ENCODE measurements at regions not wholly inside any gene's neighbourhood (a gene's known extent, or its start where the extent isn't known, plus 50 kb on each side); places are given as distances from the start of the nearest gene placed in this dataset.

DNA sequence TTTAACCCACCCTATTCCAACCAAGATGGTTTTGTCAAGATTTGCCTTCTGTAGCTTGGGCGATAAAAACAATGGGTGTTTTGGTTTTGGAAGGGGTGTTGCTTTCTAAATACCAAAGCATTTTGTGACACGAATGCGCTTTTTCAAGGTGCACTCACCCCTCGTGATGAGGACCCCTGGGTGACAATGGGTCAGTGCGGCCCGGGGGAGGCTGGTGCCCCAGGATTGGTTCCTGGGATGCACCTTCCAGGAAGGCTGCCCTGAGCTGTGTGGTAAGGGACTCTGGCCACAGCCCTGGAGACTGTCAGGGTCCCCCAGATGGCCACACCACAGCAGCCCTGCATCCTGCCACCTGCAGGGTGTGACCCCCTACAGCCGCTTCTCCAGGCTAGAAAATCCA is 180.6 kb upstream of the MYL2 start:
- DNase-seq, result no peak

- DNase-seq, result no peak
Observed at GRCh38 chr12:111100554-111100953, 180.2 kb upstream of the MYL2 start.

GRCh38 chr12:111100003-111100402 is 179.6 kb upstream of the MYL2 start:
- no peak for DNase-seq

- no peak for DNase-seq
Observed at GRCh38 chr12:111099186-111099585, 178.8 kb upstream of the MYL2 start.

DNA sequence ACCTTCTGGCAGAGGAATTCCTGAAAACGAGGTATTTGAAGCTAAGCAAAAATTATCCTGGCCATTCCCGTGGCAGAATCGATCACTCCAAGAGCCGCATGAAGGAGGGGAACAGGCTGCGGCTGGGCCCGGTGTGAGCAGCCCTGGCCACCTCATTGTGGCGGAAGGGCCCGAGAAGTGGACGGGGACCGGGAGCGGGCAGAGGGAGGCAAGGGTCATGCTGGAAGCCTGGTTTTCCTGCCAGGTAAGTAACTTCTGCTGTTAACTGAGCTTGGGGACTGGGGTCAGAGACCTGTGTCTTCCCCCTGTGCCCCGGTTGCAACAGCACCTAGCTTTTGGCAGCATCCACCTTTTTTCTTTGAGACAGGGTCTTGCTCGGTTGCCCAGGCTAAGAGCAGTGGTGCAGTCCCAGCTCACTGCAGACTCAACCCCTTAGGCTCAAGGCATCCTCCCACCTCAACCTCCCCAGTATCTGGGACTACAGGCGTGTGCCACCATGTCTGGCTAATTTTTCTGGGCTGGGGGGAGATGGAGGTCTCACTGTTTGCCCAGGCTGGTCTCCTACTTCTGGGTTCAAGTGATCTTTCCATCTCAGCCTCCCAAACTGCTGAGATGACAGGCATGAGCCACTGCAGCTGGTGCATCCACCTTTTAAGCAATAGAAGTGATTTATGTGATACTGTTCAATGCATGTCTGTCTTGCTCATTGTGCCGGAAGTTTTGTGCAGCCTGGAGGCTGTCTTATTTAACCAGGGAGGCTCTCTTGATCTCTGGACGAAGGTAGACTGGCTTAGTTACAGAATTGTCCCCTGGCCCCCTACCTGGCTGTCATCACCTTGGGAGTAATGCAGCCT is 174.0 kb upstream of the MYL2 start:
- no peak for DNase-seq

DNA sequence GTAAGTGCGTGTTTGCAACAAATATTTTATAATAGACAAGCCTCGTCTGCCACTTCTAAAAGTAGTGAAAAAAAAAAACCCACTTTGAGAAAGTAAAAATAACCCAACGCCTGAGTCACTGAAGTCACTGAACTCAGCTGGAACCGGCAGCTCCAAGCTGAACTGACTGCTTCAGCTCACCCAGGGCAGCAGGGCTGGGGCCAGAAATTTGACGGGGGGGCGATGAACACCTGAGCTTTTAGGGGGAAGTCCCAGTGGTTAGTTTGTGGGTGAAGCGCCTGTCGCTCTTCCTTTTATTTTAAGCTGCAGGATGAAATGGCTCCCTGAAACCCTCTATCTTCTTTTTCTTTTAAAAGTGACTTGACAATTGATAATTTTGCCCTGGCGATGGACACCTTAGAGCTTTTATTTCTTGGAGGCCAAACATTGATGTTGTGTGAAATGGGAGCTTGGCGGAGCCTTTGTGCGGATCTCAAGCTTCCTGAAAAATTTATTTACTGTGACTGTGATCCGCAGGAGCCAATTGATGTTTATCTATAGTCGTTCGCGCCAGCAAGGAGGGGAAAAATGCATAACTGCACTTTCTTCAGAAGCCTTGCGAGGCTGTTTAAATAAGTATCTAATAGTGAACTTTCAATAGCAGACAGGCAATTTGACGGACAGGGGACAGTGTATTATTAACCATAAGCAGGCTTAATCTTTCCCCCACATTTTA is 173.2 kb upstream of the MYL2 start:
- DNase-seq, result no peak

- no peak for DNase-seq
Observed at GRCh38 chr12:111091051-111091450, 170.7 kb upstream of the MYL2 start.

GRCh38 chr12:111089616-111090015 is 169.2 kb upstream of the MYL2 start:
- no peak for DNase-seq

GRCh38 chr12:111088409-111088808 is 168.0 kb upstream of the MYL2 start:
- no peak for DNase-seq

GRCh38 chr12:111086947-111087700 is 166.7 kb upstream of the MYL2 start:
- no peak for DNase-seq

- no peak for DNase-seq
Observed at GRCh38 chr12:111085096-111085495, 164.7 kb upstream of the MYL2 start.

DNA sequence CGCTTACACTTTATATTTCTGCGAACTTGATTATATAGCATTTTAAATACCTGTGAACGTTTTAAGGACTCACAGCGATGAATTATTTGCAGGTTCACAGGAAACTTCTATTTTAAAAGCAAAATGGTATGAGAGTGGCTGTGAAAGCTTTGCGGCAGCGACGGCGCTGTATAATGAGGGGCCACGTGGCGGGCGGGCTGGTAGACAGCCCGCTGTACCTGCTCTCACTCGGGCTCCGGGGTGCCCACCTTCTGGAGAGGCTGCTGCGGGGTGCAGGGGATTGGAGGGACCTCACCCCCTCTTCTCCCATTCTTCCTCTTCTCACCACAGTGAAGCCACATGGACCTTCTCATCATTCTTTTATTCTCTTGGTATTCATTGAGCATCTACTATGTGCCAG is 164.2 kb upstream of the MYL2 start:
- DNase-seq, result no peak

DNA sequence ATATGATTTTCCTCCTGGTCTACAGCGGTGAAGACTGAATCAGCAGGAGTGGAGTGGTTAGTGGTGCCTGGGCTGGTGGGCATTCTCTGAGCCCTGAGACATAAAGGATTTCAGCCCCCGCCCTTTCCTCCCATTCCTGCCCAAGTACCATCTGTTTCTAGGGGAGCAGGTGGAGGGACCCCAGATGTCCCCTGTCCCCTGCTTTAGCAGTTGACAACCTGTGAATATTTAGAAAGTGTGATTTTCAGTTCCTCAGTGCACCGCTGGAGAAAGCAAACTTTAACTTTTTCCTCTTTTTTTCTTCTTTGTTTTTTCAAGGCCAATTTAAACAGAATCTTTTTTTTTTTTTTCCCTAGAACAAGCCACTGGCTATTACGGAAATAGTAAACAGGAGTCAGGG is 163.8 kb upstream of the MYL2 start:
- DNase-seq, result no peak

- no peak for DNase-seq
Observed at GRCh38 chr12:111081600-111081999, 161.2 kb upstream of the MYL2 start.

DNA sequence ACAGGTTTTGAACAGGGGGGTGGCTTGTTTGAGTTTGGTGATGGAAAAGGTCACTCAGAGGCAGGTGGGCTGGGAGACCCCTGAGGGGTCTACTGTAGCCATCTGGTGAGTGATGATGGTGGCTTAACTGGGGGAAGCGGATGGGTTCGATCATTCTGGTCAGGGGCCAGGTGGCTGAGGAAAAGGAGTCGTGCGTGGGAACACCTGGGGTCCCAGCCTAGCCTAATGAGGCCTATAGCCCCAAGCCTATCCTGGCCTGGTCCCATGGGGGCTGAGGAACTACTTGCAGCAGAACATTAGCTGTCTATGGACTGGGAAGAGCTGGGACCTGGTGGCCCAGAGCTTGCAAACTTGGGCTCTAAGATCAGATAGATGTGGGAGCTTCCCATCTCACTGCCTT is 158.4 kb upstream of the MYL2 start:
- no peak for DNase-seq

- DNase-seq, result no peak
Observed at GRCh38 chr12:111076611-111077451, 156.5 kb upstream of the MYL2 start.

GRCh38 chr12:111076199-111076598 is 155.8 kb upstream of the MYL2 start:
- no peak for DNase-seq

- DNase-seq, result no peak
Observed at GRCh38 chr12:111074965-111075364, 154.6 kb upstream of the MYL2 start.

GRCh38 chr12:111074559-111074958 is 154.2 kb upstream of the MYL2 start:
- DNase-seq, result no peak

DNA sequence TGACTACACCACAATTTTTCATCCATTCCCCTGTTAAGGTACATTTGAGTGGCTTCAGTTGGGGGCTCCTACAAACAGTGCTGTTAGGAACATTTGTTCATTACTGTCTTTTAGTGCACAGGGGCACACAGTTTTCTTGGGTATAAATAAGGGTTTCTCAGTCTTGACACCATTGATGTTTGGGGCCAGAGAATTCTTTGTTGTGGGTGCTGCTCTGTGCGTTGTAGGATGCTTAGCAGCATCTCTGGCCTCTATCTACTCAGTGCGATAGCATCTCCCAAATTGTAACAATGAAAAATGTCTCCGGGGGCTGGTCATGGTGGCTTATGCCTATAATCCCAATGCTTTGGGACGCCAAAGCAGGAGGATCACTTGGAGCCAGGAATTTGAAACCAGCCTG is 153.0 kb upstream of the MYL2 start:
- no peak for DNase-seq

GRCh38 chr12:111072299-111072698 is 151.9 kb upstream of the MYL2 start:
- DNase-seq, result no peak

GRCh38 chr12:111069886-111070285 is 149.5 kb upstream of the MYL2 start:
- DNase-seq, result no peak

DNA sequence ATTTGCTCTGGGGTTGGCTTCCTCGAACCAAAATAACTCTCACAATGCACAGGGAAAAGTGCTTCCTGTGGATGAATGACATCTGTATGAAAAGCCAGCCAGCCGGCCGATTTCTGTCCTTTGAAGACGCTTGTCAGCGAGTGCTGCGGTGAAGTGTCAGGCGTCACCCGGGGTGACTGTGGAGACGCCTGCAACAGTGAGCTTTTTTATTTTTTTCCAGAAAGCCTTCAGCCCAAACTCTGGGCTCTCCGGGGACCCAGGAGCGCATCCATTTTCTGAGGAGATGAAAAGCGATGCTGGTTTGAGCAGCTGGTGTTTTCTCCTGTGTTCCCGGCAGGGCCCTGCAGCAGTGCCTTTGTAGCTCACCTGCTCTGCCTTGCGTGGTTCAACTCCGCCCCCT is 147.9 kb upstream of the MYL2 start:
- no peak for DNase-seq

Measured in NCI-H1092 (cell line).